Tongue (tissue), 1 donor: ENCODE measurements at regions not wholly inside any gene's neighbourhood (a gene's known extent, or its start where the extent isn't known, plus 50 kb on each side); places are given as distances from the start of the nearest gene placed in this dataset.
A peak's percentile ranks its signal among the peaks of the same experiment; 100 is the strongest.
"Not testable (repeated sequence)": the region's sequence is repeated elsewhere in the genome, so short reads cannot be mapped to it uniquely, and the experiment has no call there.

Experiments used
- DNase-seq: peaks from one replicate; pipeline ENCODE4 v3.0.0-alpha.2; 2015

DNA sequence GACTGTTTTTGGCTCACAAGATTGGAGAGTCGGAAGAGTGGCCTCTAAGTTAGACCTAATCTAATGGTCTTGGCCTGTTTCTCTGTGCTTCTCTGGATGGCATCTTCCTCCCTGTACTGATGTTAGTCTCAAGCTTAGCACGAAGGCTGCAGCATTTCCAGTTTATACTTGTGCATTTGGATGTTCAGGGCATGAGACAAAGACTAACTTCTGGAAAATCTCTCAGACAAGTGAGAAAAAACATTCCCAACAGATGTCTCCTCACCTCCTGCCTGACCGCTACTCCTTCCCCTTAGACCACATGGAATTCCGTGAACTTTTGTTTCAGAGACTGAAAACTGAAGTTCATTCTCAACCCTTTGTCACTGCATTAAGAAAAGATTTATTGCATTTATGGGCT is 410.8 kb upstream of the MCTP2 start:
- DNase-seq: peak; percentile 69

GRCh38 chr15:93819826-93820225 is 411.5 kb upstream of the MCTP2 start:
- DNase-seq: peak; percentile 74

DNA sequence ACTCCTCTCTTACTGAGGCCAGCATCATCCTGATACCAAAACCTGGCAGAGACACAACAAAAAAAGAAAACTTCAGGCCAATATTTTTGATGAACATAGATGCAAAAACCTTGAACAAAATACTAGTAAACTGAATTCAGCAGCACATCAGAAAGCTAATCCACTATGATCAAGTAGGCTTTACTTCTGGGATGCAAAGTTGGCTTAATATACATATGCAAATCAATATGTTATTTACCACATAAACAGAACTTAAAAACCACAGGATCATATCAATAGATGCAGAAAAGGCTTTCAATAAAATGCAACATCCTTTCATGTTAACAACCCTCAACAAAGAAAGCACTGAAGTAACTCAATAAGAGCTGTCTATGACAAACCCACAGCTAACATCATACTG is 414.5 kb upstream of the MCTP2 start:
- no peak for DNase-seq

GRCh38 chr15:93811305-93811704 is 420.1 kb upstream of the MCTP2 start:
- no peak for DNase-seq

GRCh38 chr15:93809516-93809915 is 421.8 kb upstream of the MCTP2 start:
- no peak for DNase-seq

DNA sequence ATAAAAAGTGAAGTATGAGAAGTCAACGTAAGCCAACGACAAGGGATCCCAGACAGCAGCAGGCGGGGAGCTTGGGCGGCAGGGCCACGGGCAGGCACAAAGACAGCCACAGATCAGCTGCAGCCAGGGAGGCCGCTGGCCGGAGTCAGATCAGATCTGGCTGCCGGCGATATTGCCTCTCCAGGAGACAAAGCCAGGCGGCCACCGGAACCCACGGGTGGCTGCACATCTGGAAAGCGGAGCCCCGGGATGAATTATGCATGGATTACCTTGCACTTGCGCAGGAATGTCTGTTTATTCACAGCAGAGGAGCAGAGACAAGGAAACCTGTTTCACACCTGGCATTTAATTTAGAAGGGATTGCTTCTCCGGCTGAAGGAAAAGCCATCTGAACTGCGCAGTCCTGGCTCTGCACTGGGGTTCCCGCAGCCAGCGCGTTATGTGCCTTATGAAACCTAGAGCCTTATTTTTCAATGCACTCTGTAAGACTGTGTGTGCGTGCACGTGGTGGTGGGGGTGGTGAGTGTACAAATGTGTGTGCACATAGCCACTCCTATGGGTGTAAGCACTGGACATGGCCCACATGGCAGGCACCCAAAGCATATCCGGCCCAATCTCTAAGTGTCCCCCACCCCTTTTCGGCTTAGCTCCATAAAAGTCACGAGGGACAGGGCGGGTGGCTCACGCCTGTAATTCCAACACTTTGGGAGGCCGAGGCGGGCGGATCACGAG is 427.8 kb upstream of the MCTP2 start:
- peak; percentile 39 for DNase-seq

- DNase-seq: no peak
These were observed 430.2 kb upstream of the MCTP2 start for GRCh38 chr15:93801206-93801605.

DNA sequence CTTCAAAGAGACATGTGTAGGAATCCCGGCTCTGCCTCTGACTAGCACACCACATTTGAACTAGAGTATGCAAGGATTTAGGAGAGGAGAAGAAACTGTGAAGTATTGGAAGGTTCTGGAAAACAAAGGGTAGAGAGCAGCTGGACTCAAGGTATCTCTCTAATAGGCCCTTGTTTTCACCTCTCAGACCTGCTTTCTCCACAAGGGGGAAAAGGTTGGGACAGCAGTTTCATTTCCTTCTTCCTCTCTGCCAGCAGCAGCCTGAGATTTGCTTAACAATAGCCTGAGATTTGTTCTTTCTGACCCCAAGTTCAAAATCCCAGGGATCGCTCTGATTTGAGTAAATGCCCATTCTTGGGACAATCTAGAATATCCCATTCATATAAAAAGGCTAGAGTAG is 430.6 kb upstream of the MCTP2 start:
- no peak for DNase-seq

DNA sequence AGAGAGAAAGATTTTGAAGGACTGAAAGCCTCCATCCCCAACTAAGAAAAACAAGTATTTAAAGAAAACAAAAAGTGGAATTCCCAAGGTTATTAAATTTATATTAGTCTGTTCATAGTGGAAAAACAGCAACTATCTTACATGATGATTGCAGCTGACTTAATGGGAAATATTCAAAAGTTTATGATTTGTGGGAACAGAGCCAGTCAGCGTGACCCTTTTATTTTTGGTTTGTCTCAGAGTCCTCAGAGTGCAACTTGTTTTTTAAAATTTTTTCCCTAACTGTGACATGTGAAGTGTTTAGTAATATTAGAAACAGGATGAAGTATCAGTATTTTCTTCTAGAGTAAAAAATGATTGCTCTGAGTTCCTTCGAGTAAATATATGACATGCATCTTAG is 441.9 kb upstream of the MCTP2 start:
- peak; percentile 19 for DNase-seq

DNA sequence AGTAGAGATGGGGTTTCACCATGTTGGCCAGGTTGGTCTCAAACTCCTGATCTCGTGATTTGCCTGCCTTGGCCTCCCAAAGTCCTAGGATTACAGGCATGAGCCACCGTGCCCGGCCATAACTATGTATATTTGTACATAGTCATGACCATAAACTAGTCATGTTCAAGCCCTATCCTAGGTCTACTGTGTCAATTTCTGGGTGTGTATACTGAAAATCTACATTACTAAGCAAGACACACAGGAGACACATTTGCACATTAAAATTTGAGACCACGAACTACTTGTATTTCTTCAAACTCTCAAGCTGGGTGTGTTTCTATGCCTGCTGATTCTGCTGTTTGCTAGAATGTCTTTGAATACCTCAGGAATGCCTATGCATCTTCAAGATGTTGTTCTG is 451.3 kb upstream of the MCTP2 start:
- DNase-seq: no peak

GRCh38 chr15:93779341-93779740 is 452.0 kb upstream of the MCTP2 start:
- DNase-seq: no peak

- DNase-seq: no peak
These were observed 459.9 kb upstream of the MCTP2 start for GRCh38 chr15:93771196-93772030.

- DNase-seq: no peak
These were observed 460.6 kb upstream of the MCTP2 start for GRCh38 chr15:93770788-93771187.

- DNase-seq: peak; percentile 52
These were observed 469.3 kb upstream of the MCTP2 start for GRCh38 chr15:93762036-93762435.

DNA sequence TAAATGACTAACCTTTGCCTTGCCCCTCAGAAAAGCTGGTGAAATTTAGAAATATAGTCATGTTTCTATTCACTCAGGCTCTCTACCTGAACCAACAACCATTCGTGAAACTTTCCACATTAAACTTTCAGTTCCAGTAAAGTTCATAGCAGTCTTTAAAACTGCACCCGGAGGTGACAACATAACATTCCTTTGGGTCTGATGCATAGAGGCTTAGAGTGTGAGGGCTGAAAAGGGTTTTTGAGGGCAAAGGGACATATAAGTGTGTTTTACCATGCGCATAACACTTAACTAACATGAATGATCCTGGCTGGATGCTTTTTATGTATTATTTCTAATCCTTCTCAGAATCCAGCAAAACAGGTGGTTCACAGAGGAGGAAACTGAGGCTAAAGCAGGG is 471.7 kb upstream of the MCTP2 start:
- no peak for DNase-seq

DNA sequence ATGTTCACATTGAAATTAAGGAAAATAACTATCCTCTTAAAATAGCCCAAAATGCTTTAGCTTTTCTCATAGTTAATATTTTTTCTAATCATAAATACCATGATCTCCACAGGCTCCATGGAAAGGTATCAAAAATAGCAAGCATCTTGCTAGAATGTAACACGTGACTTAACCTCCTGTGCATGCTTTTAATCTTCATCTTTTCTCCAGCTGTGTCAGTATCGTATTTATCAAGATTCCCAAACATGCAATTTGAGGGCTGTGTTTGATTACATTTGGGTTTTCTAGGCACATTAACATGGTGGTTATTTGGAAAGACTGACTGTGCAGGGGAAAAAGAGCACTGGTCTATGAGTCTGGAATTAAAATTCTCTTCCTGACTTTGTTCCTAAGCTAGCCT is 472.5 kb upstream of the MCTP2 start:
- DNase-seq: no peak

DNA sequence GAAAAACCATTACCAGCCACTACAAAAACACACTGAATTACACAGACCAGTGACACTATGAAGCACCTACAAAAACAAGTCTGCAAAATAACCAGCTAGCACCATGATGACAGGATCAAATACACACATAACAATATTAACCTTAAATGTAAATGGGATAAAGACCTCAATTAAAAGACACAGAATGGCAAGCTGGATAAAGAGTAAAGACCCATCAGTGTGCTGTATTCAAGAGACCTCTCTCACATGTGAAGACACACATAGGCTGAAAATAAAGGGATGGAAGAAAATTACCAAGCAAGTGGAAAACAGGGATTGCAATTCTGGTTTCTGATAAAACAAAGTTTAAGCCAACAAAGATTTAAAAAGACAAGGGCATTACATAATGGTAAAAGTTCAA is 482.7 kb upstream of the MCTP2 start:
- no peak for DNase-seq

DNA sequence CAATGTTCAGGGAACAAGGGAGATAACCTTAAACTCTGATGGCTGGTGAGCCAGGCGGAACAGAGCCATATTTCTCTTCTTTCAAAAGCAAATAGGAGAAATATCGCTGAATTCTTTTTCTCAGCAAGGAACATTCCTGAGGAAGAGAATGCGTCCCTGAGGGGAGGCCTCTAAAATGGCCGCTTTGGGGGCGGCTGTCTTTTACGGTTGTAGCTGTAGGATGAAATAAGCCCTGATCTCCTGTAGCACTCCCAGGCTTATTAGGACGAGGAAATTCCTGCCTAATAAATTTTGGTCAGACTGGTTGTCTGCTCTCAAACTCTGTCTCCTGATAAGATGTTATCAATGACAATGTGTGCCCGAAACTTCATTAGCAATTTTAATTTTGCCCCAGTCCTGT is 496.4 kb upstream of the MCTP2 start:
- DNase-seq: not testable (repeated sequence)

- DNase-seq: no peak
These were observed 500.6 kb upstream of the MCTP2 start for GRCh38 chr15:93730724-93731123.

DNA sequence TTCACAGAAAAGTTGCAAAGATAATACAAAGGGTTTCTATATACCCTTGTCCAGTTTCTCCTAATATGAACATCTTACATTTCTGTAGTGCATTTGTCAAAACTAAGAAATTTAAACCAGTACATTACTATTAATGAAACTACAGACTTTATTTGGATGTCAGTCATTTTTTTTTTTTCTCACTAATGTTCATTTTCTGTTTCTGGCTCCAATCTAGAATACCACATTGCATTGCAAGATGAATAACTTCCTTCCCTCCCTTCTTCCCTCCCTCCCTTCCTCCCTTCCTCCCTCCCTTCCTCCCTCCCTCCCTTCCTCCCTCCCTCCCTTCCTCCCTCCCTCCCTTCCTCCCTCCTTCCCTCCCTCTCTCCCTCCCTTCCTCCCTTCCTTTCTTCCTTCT is 509.2 kb upstream of the MCTP2 start:
- no peak for DNase-seq

- no peak for DNase-seq
These were observed 510.8 kb upstream of the MCTP2 start for GRCh38 chr15:93720607-93721006.

DNA sequence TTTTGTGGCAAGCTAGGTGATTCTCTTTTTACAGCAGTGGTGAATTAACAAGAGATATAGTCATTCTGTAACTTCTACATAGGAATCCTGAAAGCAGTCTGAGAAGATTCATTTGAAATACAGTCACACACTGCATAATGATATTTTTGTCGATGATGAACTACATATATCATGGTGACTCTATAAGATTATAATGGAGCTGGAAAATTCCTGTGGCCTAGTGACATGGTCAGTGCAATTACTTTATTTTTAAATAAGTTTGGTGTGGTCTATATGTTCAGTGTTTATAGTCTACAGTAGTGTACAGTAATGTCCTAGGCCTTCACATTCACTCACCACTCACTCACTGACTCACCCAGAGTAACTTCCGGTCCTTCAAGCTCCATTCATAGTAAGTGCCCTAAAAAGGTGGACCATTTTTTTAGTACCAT is 511.4 kb upstream of the MCTP2 start:
- no peak for DNase-seq

- no peak for DNase-seq
These were observed 514.6 kb upstream of the MCTP2 start for GRCh38 chr15:93716615-93717231.
